ENCODE measurements at regions not wholly inside any gene's neighbourhood (a gene's known extent, or its start where the extent isn't known, plus 50 kb on each side); places are given as distances from the start of the nearest gene placed in this dataset.

GRCh38 chr6:146894624-146895023 is 295.9 kb downstream of the ADGB start:
- Histone ChIP-seq H3K36me3 (no peaks in the 10 kb centered on the region), H3K9me3 (ENCODE audit: low read depth) (no peaks in the 10 kb centered on the region), H3K27ac (no peak overlapping the region), H3K4me3 (no peak overlapping the region), H3K4me1 (ENCODE audit: low read depth) (no peaks in the 10 kb centered on the region), H3K27me3 (no peaks in the 10 kb centered on the region)
- no peak for TF ChIP-seq CTCF (IDR thresholded peaks at IDR 0.05; ENCODE audit: low read depth, low read length)
- DNase-seq (ENCODE audit: low read depth in 1 of 2, low spot score in 1 of 2): no peak

- Histone ChIP-seq H3K4me3 (no peak overlapping the region), H3K27me3 (no peaks in the 10 kb centered on the region), H3K27ac (no peak overlapping the region), H3K9me3 (ENCODE audit: low read depth) (no peaks in the 10 kb centered on the region), H3K36me3 (no peaks in the 10 kb centered on the region), H3K4me1 (ENCODE audit: low read depth) (no peaks in the 10 kb centered on the region)
- no peak for TF ChIP-seq CTCF (IDR thresholded peaks at IDR 0.05; ENCODE audit: low read depth, low read length)
- DNase-seq (ENCODE audit: low read depth in 1 of 2, low spot score in 1 of 2): no peak
Measured at GRCh38 chr6:146895101-146895771, 296.5 kb downstream of the ADGB start.

GRCh38 chr6:146895772-146896061 is 296.9 kb downstream of the ADGB start:
- H3K36me3 ChIP-seq: no peaks in the 10 kb centered on the region
- DNase-seq (ENCODE audit: low read depth in 1 of 2, low spot score in 1 of 2): no peak
- TF ChIP-seq CTCF (IDR thresholded peaks at IDR 0.05; ENCODE audit: low read depth, low read length): no peak

GRCh38 chr6:146896062-146896813 is 297.5 kb downstream of the ADGB start:
- no peak for DNase-seq (ENCODE audit: low read depth in 1 of 2, low spot score in 1 of 2)
- H3K36me3 ChIP-seq: no peaks in the 10 kb centered on the region
- H3K27ac ChIP-seq: no peak overlapping the region
- no peak overlapping the region for H3K4me3 ChIP-seq
- no peaks in the 10 kb centered on the region for H3K9me3 ChIP-seq (ENCODE audit: low read depth)
- H3K4me1 ChIP-seq (ENCODE audit: low read depth): no peaks in the 10 kb centered on the region
- no peaks in the 10 kb centered on the region for H3K27me3 ChIP-seq
- TF ChIP-seq CTCF (IDR thresholded peaks at IDR 0.05; ENCODE audit: low read depth, low read length): no peak

More at GRCh38 chr6:146895772-146896061, 296.9 kb downstream of the ADGB start:
- Histone ChIP-seq H3K27me3 (no peaks in the 10 kb centered on the region), H3K4me3 (no peak overlapping the region), H3K9me3 (ENCODE audit: low read depth) (no peaks in the 10 kb centered on the region), H3K4me1 (ENCODE audit: low read depth) (no peaks in the 10 kb centered on the region), H3K27ac (no peak overlapping the region)

GRCh38 chr6:146896960-146897701 is 298.4 kb downstream of the ADGB start:
- DNase-seq (ENCODE audit: low read depth in 1 of 2, low spot score in 1 of 2): no peak
- no peak overlapping the region for H3K27ac ChIP-seq
- H3K9me3 ChIP-seq (ENCODE audit: low read depth): no peaks in the 10 kb centered on the region
- TF ChIP-seq CTCF (IDR thresholded peaks at IDR 0.05; ENCODE audit: low read depth, low read length): no peak
- no peak overlapping the region for H3K4me3 ChIP-seq
- no peaks in the 10 kb centered on the region for H3K4me1 ChIP-seq (ENCODE audit: low read depth)
- no peaks in the 10 kb centered on the region for H3K27me3 ChIP-seq
- no peaks in the 10 kb centered on the region for H3K36me3 ChIP-seq

Data from cardiac muscle cell (in vitro differentiated cells and primary cell).